Calu3 (cell line): ENCODE measurements at regions not wholly inside any gene's neighbourhood (a gene's known extent, or its start where the extent isn't known, plus 50 kb on each side); places are given as distances from the start of the nearest gene placed in this dataset.
A peak's percentile ranks its signal among the peaks of the same experiment; 100 is the strongest.

Source experiments
- BruUV-seq: library from RNA; stranded (reverse); fragments of 400-500 nt; replicated peaks from 2 replicates; lab custom pipeline; 2021; lab: Mats Ljungman, UMichigan
- CTCF ChIA-PET: fragments of 300-600 bp; sonication (Branson Sonifier 250); formaldehyde crosslinking; loops from one replicate; lab custom pipeline; 2022; ENCODE audit warnings: antibody characterized with exemption; lab: Charles Lee
- DNase-seq: peaks from one replicate; pipeline ENCODE4 v3.0.0; 2022
- H3K27ac Mint-ChIP-seq: one replicate; pipeline ENCODE4 v1.8.0; 2022; ENCODE audit warnings: mixed read lengths; ENCODE audit not compliant: unreplicated experiment
- H3K27me3 Mint-ChIP-seq: one replicate; pipeline ENCODE4 v1.8.0; 2022; ENCODE audit warnings: mixed read lengths; ENCODE audit not compliant: unreplicated experiment
- H3K36me3 Mint-ChIP-seq: one replicate; pipeline ENCODE4 v1.8.0; 2022; ENCODE audit warnings: mild to moderate bottlenecking, moderate library complexity, mixed read lengths; ENCODE audit not compliant: insufficient read depth, unreplicated experiment
- H3K4me1 Mint-ChIP-seq: one replicate; pipeline ENCODE4 v1.8.0; 2022; ENCODE audit warnings: mild to moderate bottlenecking, low read depth, mixed read lengths; ENCODE audit not compliant: unreplicated experiment
- H3K4me3 Mint-ChIP-seq: one replicate; pipeline ENCODE4 v1.8.0; 2022; ENCODE audit warnings: mild to moderate bottlenecking, low read depth, moderate library complexity, mixed read lengths; ENCODE audit not compliant: unreplicated experiment
- H3K9me3 Mint-ChIP-seq: one replicate; pipeline ENCODE4 v1.8.0; 2022; ENCODE audit warnings: low read depth, mixed read lengths; ENCODE audit not compliant: unreplicated experiment
- CTCF ChIP-seq: fragments of 200-600 bp; IDR thresholded peaks from one replicate; pipeline ENCODE4 v1.8.0; 2022; ENCODE audit warnings: antibody characterized with exemption; ENCODE audit not compliant: unreplicated experiment
- intact Hi-C: fragments of 100-400 bp; cut with micrococcal nuclease; formaldehyde crosslinking; loops from one replicate; pipeline ENCODE4 v1.10.0; 2022; ENCODE audit not compliant: unreplicated experiment

GRCh38 chr20:58008413-58008812 is 220.0 kb downstream of the ANKRD60 start:
- H3K27ac Mint-ChIP-seq: no peak overlapping the region
- BruUV-seq: no TSS peak
- no peak overlapping the region for H3K4me3 Mint-ChIP-seq
- no peaks in the 10 kb centered on the region for H3K9me3 Mint-ChIP-seq
- no peak for TF ChIP-seq CTCF
- no peak for DNase-seq
- intact Hi-C loops: no loop called here
- H3K4me1 Mint-ChIP-seq: peaks cover 21% of the 10 kb centered on the region
- no peaks in the 10 kb centered on the region for H3K27me3 Mint-ChIP-seq
- CTCF ChIA-PET: no interaction called here
- peaks cover 11% of the 10 kb centered on the region for H3K36me3 Mint-ChIP-seq

GRCh38 chr20:58007947-58008346 is 220.5 kb downstream of the ANKRD60 start:
- no TSS peak for BruUV-seq

GRCh38 chr20:58006346-58007316 is 221.8 kb downstream of the ANKRD60 start:
- intact Hi-C loops: no loop called here
- no peaks in the 10 kb centered on the region for H3K9me3 Mint-ChIP-seq
- no peak for TF ChIP-seq CTCF
- H3K4me1 Mint-ChIP-seq: peaks cover 13% of the 10 kb centered on the region
- no peaks in the 10 kb centered on the region for H3K27me3 Mint-ChIP-seq
- peak overlapping the region; percentile 3 for H3K27ac Mint-ChIP-seq
- no peaks in the 10 kb centered on the region for H3K36me3 Mint-ChIP-seq
- BruUV-seq: no TSS peak
- DNase-seq: no peak
- no peak overlapping the region for H3K4me3 Mint-ChIP-seq
- CTCF ChIA-PET: interaction anchor here (0.7 kb wide), 1 partner anchor 8 kb away, joined by 3 read pairs; no protein-coding TSS in a partner anchor

More at GRCh38 chr20:58007947-58008346, 220.5 kb downstream of the ANKRD60 start:
- Mint-ChIP-seq H3K9me3 (no peaks in the 10 kb centered on the region), H3K27me3 (no peaks in the 10 kb centered on the region), H3K36me3 (peaks cover 11% of the 10 kb centered on the region), H3K27ac (no peak overlapping the region), H3K4me1 (peaks cover 17% of the 10 kb centered on the region), H3K4me3 (no peak overlapping the region)
- no peak for TF ChIP-seq CTCF
- no peak for DNase-seq
- CTCF ChIA-PET: no interaction called here
- intact Hi-C loops: no loop called here

GRCh38 chr20:58005581-58006345 is 222.7 kb downstream of the ANKRD60 start:
- no peak overlapping the region for H3K4me3 Mint-ChIP-seq
- BruUV-seq: no TSS peak
- H3K27me3 Mint-ChIP-seq: no peaks in the 10 kb centered on the region
- no peak overlapping the region for H3K27ac Mint-ChIP-seq
- CTCF ChIA-PET: interaction anchor here (0.6 to 1.4 kb wide), 3 partner anchors 9 to 1424 kb away, joined by 3 to 6 read pairs (median 4); no protein-coding TSS in a partner anchor
- H3K9me3 Mint-ChIP-seq: no peaks in the 10 kb centered on the region
- no peaks in the 10 kb centered on the region for H3K36me3 Mint-ChIP-seq
- DNase-seq: no peak
- intact Hi-C loops: no loop called here
- no peak for TF ChIP-seq CTCF
- H3K4me1 Mint-ChIP-seq: peaks cover 14% of the 10 kb centered on the region
